ENCODE measurements at regions not wholly inside any gene's neighbourhood (a gene's known extent, or its start where the extent isn't known, plus 50 kb on each side); places are given as distances from the start of the nearest gene placed in this dataset.

DNA sequence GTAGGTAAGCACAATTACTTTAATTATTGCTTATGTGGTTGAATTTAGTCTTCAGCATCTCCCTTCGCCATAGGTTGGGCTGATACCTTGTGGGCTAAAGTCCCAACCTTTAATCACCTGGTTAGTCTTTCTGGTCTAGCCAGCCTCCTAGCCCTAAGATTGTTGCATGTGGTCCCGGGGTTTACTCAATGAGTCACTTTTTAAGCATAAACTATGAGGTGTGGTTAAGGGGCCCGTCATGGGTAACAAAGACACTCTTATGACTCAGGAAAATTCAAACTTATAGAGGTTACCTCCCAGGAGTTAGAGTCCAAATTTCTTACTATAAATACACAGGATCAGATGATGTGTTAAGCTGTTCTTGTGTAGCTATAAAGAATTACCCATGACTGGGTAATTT lies 841.6 kb downstream of the TRIB2 start:
- peaks cover 8% of the 10 kb centered on the region for H3K9me3 Mint-ChIP-seq (ENCODE audit: low read depth)

DNA sequence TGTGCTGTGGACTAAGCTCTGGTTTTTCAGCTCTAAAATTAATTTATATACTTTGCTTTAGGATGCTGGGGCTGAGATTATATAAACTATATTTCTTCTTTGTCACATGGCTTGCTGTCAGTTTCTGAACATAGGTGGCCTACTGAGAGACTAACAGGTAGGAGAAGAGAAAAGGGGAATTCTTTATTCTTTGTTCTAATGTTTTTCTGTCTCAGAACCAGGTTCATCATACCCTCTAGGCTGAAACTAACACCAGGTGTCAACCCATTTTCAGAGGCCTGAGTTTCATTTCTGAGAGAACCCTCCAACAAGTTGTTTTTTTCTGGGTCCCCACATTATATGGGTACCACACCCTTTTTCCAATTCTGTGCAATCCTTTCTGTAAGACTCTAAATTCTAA lies 843.6 kb downstream of the TRIB2 start:
- no peaks in the 10 kb centered on the region for H3K4me1 Mint-ChIP-seq (ENCODE audit: low read depth)
- H3K4me3 Mint-ChIP-seq = no peak overlapping the region
- no peaks in the 10 kb centered on the region for H3K36me3 Mint-ChIP-seq
- H3K27ac Mint-ChIP-seq = no peak overlapping the region
- H3K9me3 Mint-ChIP-seq (ENCODE audit: low read depth) = peaks cover 8% of the 10 kb centered on the region
- H3K27me3 Mint-ChIP-seq = no peaks in the 10 kb centered on the region

More for the DNA sequence above, 841.6 kb downstream of the TRIB2 start:
- H3K27ac Mint-ChIP-seq = no peak overlapping the region
- H3K36me3 Mint-ChIP-seq = no peaks in the 10 kb centered on the region
- no peaks in the 10 kb centered on the region for H3K4me1 Mint-ChIP-seq (ENCODE audit: low read depth)
- no peaks in the 10 kb centered on the region for H3K27me3 Mint-ChIP-seq
- H3K4me3 Mint-ChIP-seq = no peak overlapping the region

DNA sequence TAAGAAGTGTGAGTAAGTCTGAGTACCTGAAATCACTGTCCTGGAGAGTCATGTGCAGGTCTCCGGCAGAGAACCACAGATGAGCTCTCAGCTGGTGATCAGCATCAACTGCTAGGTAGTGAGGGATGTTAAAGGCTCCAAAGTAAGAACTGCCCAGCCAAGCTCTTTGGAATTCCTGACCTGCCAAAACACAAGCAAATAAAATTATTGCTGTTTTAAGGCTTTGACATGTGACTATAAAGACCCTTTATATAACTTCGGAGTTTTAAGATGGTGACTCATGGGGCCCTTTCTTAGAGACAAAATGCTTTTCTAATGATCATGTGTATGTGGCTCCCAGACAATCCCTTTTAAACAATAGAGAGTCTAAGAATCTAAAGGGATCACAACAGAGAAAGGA lies 855.7 kb downstream of the TRIB2 start:
- no peak overlapping the region for H3K27ac Mint-ChIP-seq
- no peaks in the 10 kb centered on the region for H3K4me1 Mint-ChIP-seq (ENCODE audit: low read depth)
- no peaks in the 10 kb centered on the region for H3K9me3 Mint-ChIP-seq (ENCODE audit: low read depth)
- H3K27me3 Mint-ChIP-seq = no peaks in the 10 kb centered on the region
- no peak overlapping the region for H3K4me3 Mint-ChIP-seq
- H3K36me3 Mint-ChIP-seq = no peaks in the 10 kb centered on the region

DNA sequence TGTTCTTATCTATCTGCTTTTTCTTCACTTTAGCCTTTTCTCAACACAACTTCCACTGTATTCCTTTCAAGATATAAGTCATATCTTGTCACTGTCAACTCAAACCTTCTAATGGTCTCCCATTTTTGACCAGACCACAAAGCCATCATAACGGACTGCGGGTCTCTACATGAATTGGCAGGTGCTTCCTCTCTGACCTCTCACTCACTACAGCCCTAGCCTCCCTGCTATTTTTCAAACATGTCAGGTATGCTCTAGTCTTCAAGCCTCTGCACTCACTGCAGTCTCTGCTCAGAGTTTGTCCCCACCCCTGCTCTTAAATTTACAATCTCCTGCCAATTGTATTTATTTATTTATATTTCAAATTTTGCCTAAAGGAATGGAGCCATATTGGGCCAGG lies 858.1 kb downstream of the TRIB2 start:
- no peaks in the 10 kb centered on the region for H3K27me3 Mint-ChIP-seq
- no peaks in the 10 kb centered on the region for H3K9me3 Mint-ChIP-seq (ENCODE audit: low read depth)
- no peak overlapping the region for H3K27ac Mint-ChIP-seq
- H3K36me3 Mint-ChIP-seq = no peaks in the 10 kb centered on the region
- H3K4me1 Mint-ChIP-seq (ENCODE audit: low read depth) = no peaks in the 10 kb centered on the region
- no peak overlapping the region for H3K4me3 Mint-ChIP-seq

DNA sequence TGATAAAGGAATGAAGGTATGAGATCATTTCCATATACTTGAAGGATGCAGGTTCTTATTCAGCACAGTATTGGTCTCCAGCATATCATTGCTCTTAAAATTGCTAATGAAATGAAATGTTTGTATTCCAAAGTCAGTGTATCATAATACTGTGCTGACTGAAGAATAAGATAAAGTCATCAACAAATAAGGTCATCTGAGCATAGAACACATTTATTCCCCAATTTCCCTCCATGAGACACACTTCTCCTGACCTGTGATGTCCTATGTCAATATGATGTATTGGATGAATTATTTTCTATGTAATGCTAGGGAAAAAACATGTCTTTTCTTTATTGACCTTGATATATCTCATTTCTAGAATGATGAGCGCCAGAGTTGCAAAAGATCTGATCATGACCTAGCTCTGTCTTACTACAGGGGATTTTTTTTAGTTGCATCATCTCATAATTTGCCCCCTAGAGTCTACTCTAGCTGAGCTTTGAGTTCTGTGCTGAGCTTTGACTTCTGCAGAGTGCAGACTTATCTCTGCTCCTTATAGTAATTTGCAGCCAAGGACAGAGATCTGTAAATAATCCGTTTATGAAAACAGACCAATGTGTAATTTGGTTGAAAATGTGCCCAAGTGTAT lies 859.8 kb downstream of the TRIB2 start:
- Mint-ChIP-seq H3K4me1 (ENCODE audit: low read depth) (no peaks in the 10 kb centered on the region), H3K27ac (no peak overlapping the region), H3K36me3 (no peaks in the 10 kb centered on the region), H3K9me3 (ENCODE audit: low read depth) (no peaks in the 10 kb centered on the region), H3K27me3 (no peaks in the 10 kb centered on the region), H3K4me3 (no peak overlapping the region)

DNA sequence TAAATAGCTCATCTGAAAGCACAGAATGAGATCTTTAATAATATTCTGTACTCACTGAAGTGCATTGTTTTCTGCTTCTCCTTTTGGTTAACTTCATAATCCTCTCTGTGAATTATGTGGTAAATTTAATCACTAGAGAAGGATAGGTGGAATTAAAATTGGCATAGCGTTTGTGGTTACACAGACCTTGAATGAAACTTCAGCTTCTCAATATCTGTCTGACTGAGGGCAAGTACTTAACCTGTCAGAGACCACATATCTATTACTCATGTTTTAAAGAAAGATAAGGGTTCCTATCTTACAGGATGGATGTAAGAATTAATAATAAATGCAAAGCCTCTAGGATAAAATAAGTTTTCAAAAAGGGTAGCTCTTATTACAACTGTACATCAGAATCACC lies 861.8 kb downstream of the TRIB2 start:
- H3K4me3 Mint-ChIP-seq = no peak overlapping the region
- no peaks in the 10 kb centered on the region for H3K27me3 Mint-ChIP-seq
- no peaks in the 10 kb centered on the region for H3K36me3 Mint-ChIP-seq
- H3K9me3 Mint-ChIP-seq (ENCODE audit: low read depth) = no peaks in the 10 kb centered on the region
- no peaks in the 10 kb centered on the region for H3K4me1 Mint-ChIP-seq (ENCODE audit: low read depth)
- no peak overlapping the region for H3K27ac Mint-ChIP-seq

DNA sequence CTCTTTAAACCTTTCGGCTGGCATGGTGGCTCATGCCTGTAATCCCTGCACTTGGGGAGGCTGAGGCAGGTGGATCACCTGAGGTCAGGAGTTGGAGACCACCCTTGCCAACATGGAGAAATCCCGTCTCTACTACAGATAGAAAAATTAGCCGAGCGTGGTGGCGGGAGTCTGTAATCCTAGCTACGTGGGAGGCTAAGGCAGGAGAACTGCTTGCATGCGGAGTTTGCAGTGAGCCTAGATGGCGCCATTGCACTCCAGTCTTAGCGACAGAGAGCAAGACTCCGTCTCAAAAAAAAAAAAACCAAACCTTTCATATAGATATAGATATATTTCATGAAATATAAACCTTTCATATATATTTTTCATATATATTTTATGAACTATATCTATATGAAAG lies 864.7 kb downstream of the TRIB2 start:
- Mint-ChIP-seq H3K9me3 (ENCODE audit: low read depth) (no peaks in the 10 kb centered on the region), H3K36me3 (no peaks in the 10 kb centered on the region), H3K27ac (no peak overlapping the region), H3K4me1 (ENCODE audit: low read depth) (no peaks in the 10 kb centered on the region), H3K27me3 (no peaks in the 10 kb centered on the region), H3K4me3 (no peak overlapping the region)

DNA sequence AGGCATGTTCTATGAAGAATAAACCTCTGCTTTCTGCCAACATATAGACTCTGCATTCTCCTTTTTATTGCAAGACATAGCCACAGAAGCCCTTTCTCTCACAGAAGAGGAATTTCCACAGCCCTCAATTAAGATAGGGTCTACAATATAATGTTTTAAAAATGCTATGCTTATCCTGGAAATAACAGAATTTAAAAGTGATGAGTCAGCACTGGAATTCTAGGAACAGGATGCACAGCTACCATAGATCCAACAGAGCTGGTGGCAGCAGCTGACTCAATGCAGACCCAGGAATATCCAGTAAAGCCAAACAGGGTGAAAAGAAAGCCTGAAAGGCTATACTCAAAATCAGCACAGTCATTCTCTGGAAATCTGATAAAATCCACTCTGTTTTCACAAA lies 866.9 kb downstream of the TRIB2 start:
- no peak overlapping the region for H3K4me3 Mint-ChIP-seq
- H3K9me3 Mint-ChIP-seq (ENCODE audit: low read depth) = no peaks in the 10 kb centered on the region
- H3K27ac Mint-ChIP-seq = no peak overlapping the region
- no peaks in the 10 kb centered on the region for H3K27me3 Mint-ChIP-seq
- H3K4me1 Mint-ChIP-seq (ENCODE audit: low read depth) = no peaks in the 10 kb centered on the region
- no peaks in the 10 kb centered on the region for H3K36me3 Mint-ChIP-seq

DNA sequence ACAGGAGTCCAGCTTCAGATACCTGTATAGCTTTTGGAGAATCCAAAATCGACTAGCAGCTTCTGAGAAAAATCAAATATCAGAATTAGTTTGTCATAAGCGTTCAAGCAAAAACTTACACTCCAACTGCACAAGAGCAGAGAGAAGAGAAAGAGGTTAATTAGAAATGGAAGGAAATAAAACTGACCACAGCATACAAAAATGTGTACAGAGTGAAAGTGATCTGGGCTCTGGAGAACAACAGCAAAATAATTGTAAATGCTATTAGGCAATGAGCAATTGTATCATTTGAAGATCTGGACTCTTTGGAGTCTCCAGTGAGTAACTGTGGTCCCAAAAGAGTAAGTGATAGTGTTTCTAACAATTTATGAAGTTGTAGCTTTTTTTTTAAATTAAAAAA lies 867.3 kb downstream of the TRIB2 start:
- Mint-ChIP-seq H3K4me3 (no peak overlapping the region), H3K4me1 (ENCODE audit: low read depth) (no peaks in the 10 kb centered on the region), H3K27ac (no peak overlapping the region), H3K36me3 (no peaks in the 10 kb centered on the region), H3K27me3 (no peaks in the 10 kb centered on the region), H3K9me3 (ENCODE audit: low read depth) (no peaks in the 10 kb centered on the region)

DNA sequence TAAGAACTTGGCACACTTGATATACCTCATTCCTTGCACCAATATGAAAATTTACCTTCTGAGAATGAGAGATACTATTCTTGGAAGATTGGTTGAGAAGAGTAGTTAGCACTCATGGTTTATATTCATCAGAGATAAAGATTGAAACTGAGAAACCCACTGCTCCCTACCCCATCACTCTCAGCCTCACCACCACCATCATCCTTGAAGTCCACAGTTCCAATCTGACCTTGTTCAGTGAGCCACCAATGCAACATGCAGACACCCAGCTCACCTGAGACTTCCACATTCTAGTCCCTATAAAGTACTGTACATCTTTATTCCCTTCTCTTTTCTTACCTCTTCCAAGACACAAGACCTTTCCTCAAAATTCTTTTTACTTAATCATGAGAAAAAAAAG lies 869.0 kb downstream of the TRIB2 start:
- Mint-ChIP-seq H3K36me3 (no peaks in the 10 kb centered on the region), H3K9me3 (ENCODE audit: low read depth) (peaks cover 4% of the 10 kb centered on the region), H3K4me1 (ENCODE audit: low read depth) (no peaks in the 10 kb centered on the region), H3K4me3 (no peak overlapping the region), H3K27ac (no peak overlapping the region), H3K27me3 (no peaks in the 10 kb centered on the region)

DNA sequence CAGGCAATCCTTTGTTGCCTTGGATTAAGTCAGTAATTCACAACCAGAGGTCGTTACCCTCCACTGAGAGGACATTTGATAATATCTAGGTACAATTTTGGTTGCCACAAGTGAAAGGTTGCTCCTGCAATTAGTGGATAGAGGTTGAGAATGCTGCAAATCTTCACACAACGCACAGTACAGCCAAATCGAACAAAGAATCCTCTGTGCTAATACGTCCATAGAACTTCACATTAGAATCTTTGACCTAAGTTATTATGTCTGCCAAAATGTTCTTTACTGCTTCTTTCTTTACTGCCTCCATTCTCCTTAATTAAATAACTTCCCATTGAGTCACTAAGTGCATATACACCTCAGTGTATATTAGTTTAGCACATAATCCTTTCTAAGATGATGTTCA lies 879.5 kb downstream of the TRIB2 start:
- Mint-ChIP-seq H3K27me3 (no peaks in the 10 kb centered on the region), H3K27ac (no peak overlapping the region), H3K4me3 (no peak overlapping the region), H3K4me1 (ENCODE audit: low read depth) (no peaks in the 10 kb centered on the region), H3K36me3 (no peaks in the 10 kb centered on the region), H3K9me3 (ENCODE audit: low read depth) (peaks cover 7% of the 10 kb centered on the region)

DNA sequence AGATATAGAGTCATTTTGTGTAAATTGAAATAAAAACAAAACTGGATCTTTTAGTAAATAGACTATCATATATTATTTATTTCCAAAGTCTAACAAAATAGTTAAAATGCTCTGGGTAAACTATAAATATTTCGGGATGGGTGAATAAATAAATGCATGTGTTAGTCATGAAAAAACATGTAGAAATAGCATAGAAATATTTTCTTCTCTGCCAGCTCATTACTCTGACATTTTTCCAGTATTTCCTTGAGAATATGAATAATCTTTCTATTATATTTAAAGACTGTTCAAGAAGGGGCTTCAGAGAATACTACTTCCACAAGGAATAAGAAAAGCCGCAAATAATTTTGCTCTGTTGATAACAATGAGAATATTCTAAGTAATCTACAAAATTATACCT lies 880.4 kb downstream of the TRIB2 start:
- H3K27me3 Mint-ChIP-seq = no peaks in the 10 kb centered on the region
- no peak overlapping the region for H3K27ac Mint-ChIP-seq
- no peaks in the 10 kb centered on the region for H3K9me3 Mint-ChIP-seq (ENCODE audit: low read depth)
- no peak overlapping the region for H3K4me3 Mint-ChIP-seq
- no peaks in the 10 kb centered on the region for H3K4me1 Mint-ChIP-seq (ENCODE audit: low read depth)
- H3K36me3 Mint-ChIP-seq = no peaks in the 10 kb centered on the region

DNA sequence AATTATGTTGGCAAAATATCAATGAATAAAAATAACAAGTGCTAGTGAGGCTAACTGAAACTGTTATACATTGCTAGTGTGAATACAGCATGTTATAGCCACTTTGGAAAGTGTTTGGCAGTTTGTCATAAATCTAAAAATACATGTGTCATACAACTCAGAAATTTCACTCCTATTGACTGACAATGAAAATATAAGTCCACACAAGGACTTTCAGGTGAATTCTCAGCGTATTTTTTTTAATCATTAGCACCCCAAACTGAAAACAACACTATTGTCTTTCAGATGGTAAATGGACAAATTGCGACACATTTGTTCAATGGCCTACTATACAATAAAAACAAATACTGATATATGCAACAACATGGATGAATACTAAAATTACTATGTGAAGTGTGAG lies 884.8 kb downstream of the TRIB2 start:
- Mint-ChIP-seq H3K27me3 (no peaks in the 10 kb centered on the region), H3K4me1 (ENCODE audit: low read depth) (no peaks in the 10 kb centered on the region), H3K36me3 (no peaks in the 10 kb centered on the region), H3K4me3 (no peak overlapping the region), H3K9me3 (ENCODE audit: low read depth) (peaks cover 4% of the 10 kb centered on the region), H3K27ac (no peak overlapping the region)

DNA sequence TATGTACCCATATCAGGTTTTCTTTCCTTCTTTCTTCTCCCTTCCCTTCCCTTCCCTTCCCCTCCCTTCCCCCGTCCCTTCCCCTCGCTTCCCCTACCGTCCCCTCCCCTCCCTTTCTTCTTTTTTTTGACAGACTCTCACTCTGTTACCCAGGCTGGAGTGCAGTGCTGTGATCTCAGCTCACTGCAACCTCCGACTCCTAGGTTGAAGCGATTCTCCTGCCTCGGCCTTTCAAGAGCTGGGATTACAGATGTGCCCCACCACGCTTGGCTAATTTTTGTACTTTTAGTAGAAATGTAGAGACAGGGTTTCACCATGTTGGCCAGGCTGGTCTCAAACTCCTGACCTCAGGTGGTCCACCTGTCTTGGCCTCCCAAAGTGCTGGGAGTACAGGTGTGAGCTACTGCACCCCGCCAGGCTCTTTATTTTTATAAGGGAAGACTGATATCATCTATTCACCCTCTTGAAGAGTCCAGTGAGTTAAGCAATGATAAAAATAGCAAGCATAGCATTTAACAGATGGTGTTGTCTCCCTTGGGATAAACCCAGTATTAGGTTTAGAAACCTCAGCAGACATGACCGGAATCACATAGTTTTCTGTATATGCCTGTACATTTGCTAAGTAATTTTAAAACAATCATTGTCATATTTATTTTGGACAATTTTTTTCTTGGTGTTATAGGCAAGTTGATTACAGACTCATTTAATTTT lies 888.4 kb downstream of the TRIB2 start:
- Mint-ChIP-seq H3K4me1 (ENCODE audit: low read depth) (no peaks in the 10 kb centered on the region), H3K27me3 (no peaks in the 10 kb centered on the region), H3K36me3 (no peaks in the 10 kb centered on the region), H3K9me3 (ENCODE audit: low read depth) (peaks cover 8% of the 10 kb centered on the region), H3K4me3 (no peak overlapping the region), H3K27ac (no peak overlapping the region)

DNA sequence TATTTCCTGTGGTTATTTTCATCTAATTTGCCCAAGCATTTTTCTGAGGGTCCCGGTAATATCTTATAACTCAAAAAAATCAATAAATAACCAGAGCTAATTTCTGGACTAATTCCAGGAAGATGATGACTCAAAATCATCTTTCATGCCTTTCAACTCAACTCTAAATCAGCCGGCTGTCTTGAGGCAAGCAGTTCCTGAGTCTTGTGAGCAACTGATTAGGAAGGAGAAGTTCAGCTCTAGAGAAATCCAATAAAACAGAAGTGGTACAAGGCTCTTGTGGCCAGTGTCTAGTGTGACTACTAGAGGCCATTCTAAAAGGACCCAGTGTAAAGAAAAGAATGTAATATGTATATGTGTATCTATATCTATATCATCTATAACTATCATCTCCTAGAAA lies 890.4 kb downstream of the TRIB2 start:
- Mint-ChIP-seq H3K27me3 (no peaks in the 10 kb centered on the region), H3K4me1 (ENCODE audit: low read depth) (no peaks in the 10 kb centered on the region), H3K36me3 (no peaks in the 10 kb centered on the region), H3K4me3 (no peak overlapping the region), H3K27ac (no peak overlapping the region), H3K9me3 (ENCODE audit: low read depth) (peaks cover 14% of the 10 kb centered on the region)

DNA sequence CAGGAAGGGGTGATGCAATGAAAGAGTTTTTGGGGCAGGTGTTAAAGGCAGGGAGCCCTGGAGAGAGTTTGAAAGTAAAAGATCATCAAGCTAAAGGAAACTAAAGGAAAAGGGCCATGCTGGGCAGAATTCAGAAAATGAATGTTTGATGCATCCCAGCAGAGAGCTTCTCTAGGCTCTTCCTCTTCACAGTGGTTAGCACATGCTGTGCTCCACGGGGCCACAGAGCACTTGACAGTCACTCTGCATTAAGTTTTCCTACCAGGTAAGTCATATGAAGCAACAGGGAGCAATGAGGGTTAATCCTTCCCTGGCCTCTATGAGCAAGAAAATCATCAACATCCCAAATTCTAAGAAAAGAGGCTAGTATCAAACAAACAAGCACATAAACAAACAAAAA lies 895.2 kb downstream of the TRIB2 start:
- Mint-ChIP-seq H3K36me3 (no peaks in the 10 kb centered on the region), H3K4me1 (ENCODE audit: low read depth) (no peaks in the 10 kb centered on the region), H3K4me3 (no peak overlapping the region), H3K27me3 (no peaks in the 10 kb centered on the region), H3K9me3 (ENCODE audit: low read depth) (peaks cover 13% of the 10 kb centered on the region), H3K27ac (no peak overlapping the region)

Data from activated naive CD8-positive, alpha-beta T cell (primary cell).